Natural killer cell (primary cell): ENCODE measurements at regions not wholly inside any gene's neighbourhood (a gene's known extent, or its start where the extent isn't known, plus 50 kb on each side); places are given as distances from the start of the nearest gene placed in this dataset.

Experiments used
- ATAC-seq, 3 donors: fragments of 150-1000 bp in 2 of 3; fragments of 200-7000 bp in 1 of 3; cut with Tn5 transposase; 1 replicate in 1 of 3; 2 replicates in 2 of 3; pipeline ENCODE4 v1.10.0; 2021; ENCODE audit warnings: mild to moderate bottlenecking in 2 of 3, moderate library complexity in 2 of 3
- DNase-seq, 2 donors: peaks; one replicate each; pipeline versions ENCODE4 v3.0.0 to v3.0.0-alpha.2; 2013 to 2021; ENCODE audit warnings: mixed read lengths in 1 of 2
- H3K27ac ChIP-seq: one replicate; pipeline ENCODE4 v1.5.1; 2013; ENCODE audit warnings: mild to moderate bottlenecking, low read length
- H3K27me3 ChIP-seq: one replicate; pipeline ENCODE4 v1.6.1; 2013; ENCODE audit warnings: low read length; ENCODE audit not compliant: control insufficient read depth, insufficient read depth
- H3K36me3 ChIP-seq: one replicate; pipeline ENCODE4 v1.6.1; 2013; ENCODE audit warnings: low read length; ENCODE audit not compliant: control insufficient read depth, insufficient read depth
- H3K4me1 ChIP-seq: one replicate; pipeline ENCODE4 v1.6.1; 2013; ENCODE audit warnings: low read length; ENCODE audit not compliant: control insufficient read depth, insufficient read depth
- H3K4me3 ChIP-seq: one replicate; pipeline ENCODE4 v1.5.1; 2013; ENCODE audit warnings: low read length
- H3K9me3 ChIP-seq: one replicate; pipeline ENCODE4 v1.6.1; 2013; ENCODE audit warnings: low read length; ENCODE audit not compliant: control insufficient read depth, insufficient read depth
- H3K27ac Mint-ChIP-seq, 2 donors: one replicate each; pipeline ENCODE4 v1.8.0; 2022; ENCODE audit warnings: mild to moderate bottlenecking in 2 of 2, mixed read lengths in 2 of 2, moderate library complexity in 1 of 2
- H3K27me3 Mint-ChIP-seq, 2 donors: one replicate each; pipeline ENCODE4 v1.8.0; 2022; ENCODE audit warnings: low read depth in 2 of 2, mixed read lengths in 2 of 2
- H3K36me3 Mint-ChIP-seq: one replicate; pipeline ENCODE4 v1.8.0; 2022; ENCODE audit warnings: mixed read lengths
- H3K4me1 Mint-ChIP-seq, 2 donors: one replicate each; pipeline ENCODE4 v1.8.0; 2022; ENCODE audit warnings: mixed read lengths in 2 of 2
- H3K4me3 Mint-ChIP-seq: one replicate; pipeline ENCODE4 v1.8.0; 2022; ENCODE audit warnings: mild to moderate bottlenecking, moderate library complexity, mixed read lengths
- H3K9me3 Mint-ChIP-seq, 2 donors: one replicate each; pipeline ENCODE4 v1.8.0; 2022; ENCODE audit warnings: mixed read lengths in 2 of 2
- whole genome bisulfite sequencing: methylation state at CpG from one replicate; pipeline ENCODE4 v1.1.7; 2013; ENCODE audit warnings: missing lambda C conversion rate; ENCODE audit not compliant: insufficient coverage; 5-methylcytosine and 5-hydroxymethylcytosine counted together
- intact Hi-C: fragments of 100-400 bp; cut with micrococcal nuclease; formaldehyde crosslinking; loops from one replicate; pipeline ENCODE4 v1.14.2; 2022
- TF ChIP-seq, protein P1 (sequence below): fragments of 200-600 bp; IDR thresholded peaks from one replicate; pipeline ENCODE4 v1.8.0; 2022; ENCODE audit warnings: antibody characterized with exemption

DNA sequence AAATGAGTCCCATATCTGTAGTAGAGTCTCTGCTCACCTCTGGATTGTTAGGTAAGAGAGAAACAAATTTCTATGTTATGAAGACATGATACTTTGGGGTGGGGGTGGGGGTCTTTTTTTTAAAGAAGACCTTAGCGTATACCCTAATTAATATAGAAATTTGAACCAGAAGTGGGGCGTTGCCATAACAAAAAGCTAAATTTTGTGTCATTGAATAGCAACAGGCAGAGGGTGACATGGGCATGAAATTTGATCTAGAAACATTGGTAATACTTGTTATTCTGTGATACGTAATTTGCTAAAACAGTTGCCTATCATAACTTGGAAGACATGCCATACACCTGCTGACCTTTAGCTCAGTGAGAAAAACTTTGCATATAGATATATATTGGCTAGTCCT, 92.3 kb upstream of the SLC38A2 start:
- Mint-ChIP-seq H3K4me1 (peaks cover 27 to 30% of the 10 kb centered on the region in 2 donors), H3K4me3 (no peak overlapping the region), H3K9me3 (no peaks in the 10 kb centered on the region), H3K27me3 (no peaks in the 10 kb centered on the region), H3K27ac (no peak overlapping the region), H3K36me3 (peaks cover under 1% of the 10 kb centered on the region)
- ATAC-seq (no peak), DNase-seq (no peak)
- Histone ChIP-seq H3K36me3 (no peaks in the 10 kb centered on the region), H3K27ac (no peak overlapping the region), H3K4me1 (peaks cover 11% of the 10 kb centered on the region), H3K27me3 (no peaks in the 10 kb centered on the region), H3K4me3 (no peak overlapping the region), H3K9me3 (no peaks in the 10 kb centered on the region)
- 92% methylated on average over 2 of the region's 3 CpGs for WGBS
- TF ChIP-seq, protein P1, sequence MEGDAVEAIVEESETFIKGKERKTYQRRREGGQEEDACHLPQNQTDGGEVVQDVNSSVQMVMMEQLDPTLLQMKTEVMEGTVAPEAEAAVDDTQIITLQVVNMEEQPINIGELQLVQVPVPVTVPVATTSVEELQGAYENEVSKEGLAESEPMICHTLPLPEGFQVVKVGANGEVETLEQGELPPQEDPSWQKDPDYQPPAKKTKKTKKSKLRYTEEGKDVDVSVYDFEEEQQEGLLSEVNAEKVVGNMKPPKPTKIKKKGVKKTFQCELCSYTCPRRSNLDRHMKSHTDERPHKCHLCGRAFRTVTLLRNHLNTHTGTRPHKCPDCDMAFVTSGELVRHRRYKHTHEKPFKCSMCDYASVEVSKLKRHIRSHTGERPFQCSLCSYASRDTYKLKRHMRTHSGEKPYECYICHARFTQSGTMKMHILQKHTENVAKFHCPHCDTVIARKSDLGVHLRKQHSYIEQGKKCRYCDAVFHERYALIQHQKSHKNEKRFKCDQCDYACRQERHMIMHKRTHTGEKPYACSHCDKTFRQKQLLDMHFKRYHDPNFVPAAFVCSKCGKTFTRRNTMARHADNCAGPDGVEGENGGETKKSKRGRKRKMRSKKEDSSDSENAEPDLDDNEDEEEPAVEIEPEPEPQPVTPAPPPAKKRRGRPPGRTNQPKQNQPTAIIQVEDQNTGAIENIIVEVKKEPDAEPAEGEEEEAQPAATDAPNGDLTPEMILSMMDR = no peak
- intact Hi-C loops = loop anchor here (5.0 kb wide), 1 partner anchor 82 kb away; no protein-coding TSS in a partner anchor

DNA sequence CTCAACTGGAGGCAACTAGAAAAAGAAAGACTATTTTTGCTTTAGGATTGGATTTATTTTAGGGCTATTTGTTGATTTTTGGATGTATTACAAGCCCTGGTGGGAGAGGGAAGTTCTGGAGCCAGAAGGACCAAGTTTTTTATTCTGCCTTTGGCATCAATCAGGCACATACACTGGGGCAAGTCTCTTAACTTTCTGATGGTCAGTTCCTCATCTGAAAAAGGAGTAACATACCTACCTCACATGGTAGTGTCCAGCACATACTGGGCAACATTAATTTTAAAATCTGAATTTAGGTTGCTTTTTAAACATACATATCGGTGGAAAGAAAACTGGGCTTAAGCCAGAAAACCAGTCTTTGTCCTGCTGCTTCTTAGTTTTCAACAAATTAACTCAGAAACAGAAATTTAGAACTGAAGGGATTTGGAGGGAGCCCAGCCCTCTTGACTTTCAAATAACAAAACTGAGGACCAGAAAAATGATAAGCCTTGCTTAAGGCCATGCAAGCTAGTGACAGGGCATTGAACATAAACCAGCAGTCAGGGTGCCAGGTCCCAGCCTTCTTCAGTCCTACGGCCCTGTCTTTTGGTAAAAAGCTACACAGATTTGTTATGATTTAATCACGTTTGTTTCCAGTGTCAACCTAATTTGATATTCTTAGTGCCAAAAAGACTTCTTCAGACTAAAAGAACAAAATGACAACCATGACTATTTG, 90.2 kb upstream of the SLC38A2 start:
- Mint-ChIP-seq H3K27me3 (no peaks in the 10 kb centered on the region), H3K9me3 (no peaks in the 10 kb centered on the region), H3K36me3 (no peaks in the 10 kb centered on the region), H3K4me1 (peaks cover 43 to 46% of the 10 kb centered on the region in 2 donors), H3K4me3 (no peak overlapping the region), H3K27ac (no peak overlapping the region)
- intact Hi-C loops = loop anchor here (5.0 kb wide), 1 partner anchor 85 kb away; no protein-coding TSS in a partner anchor
- H3K4me3 ChIP-seq = no peak overlapping the region
- WGBS = 88% methylated on average over 3 of the region's 3 CpGs
- H3K36me3 ChIP-seq = no peaks in the 10 kb centered on the region
- H3K9me3 ChIP-seq = no peaks in the 10 kb centered on the region
- H3K27me3 ChIP-seq = no peaks in the 10 kb centered on the region
- H3K4me1 ChIP-seq = peaks cover 23% of the 10 kb centered on the region
- DNase-seq = no peak
- H3K27ac ChIP-seq = no peak overlapping the region
- TF ChIP-seq, protein P1 = no peak
- no peak for ATAC-seq

DNA sequence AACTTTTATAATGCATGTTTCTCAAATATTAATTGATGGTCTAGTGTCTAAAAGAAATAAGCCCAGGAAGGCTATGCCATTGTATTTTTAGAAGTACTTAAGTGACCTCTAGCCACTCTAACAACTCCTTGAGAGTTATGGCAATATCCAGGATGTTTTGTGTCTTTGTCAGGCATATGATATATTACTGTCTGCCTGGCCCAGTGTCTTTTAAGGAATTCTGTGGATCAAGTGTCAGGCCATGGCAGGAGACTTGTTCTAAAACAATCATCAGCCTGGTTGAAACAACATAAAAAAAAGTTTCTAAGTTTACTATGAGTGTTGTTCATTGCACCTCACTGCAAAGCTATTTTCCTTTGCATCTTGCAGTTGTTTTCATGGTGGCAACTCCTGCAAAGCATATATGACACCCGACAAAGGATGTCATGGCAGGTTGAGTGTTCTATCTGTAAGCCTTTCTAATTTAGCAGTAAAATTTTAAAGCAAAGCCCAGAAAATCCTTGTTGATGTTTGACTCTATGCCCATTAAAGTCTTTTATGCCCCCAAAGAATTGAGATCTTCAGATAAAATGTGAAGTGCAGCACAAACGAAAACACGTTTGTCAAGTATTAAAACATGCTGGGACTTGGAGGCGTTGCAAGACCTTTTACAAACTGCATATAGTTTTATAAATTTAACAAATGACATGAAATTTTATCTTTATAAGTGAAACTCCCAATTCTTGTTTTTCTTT, 89.5 kb upstream of the SLC38A2 start:
- 100% methylated on average over 3 of the region's 4 CpGs for WGBS

More for the DNA sequence above, 89.5 kb upstream of the SLC38A2 start:
- Histone ChIP-seq H3K9me3 (no peaks in the 10 kb centered on the region), H3K36me3 (no peaks in the 10 kb centered on the region), H3K27me3 (no peaks in the 10 kb centered on the region), H3K4me1 (peaks cover 23% of the 10 kb centered on the region), H3K27ac (no peak overlapping the region), H3K4me3 (no peak overlapping the region)
- Mint-ChIP-seq H3K27ac (peak overlapping the region in 1 of 2 donors; percentile 89), H3K27me3 (no peaks in the 10 kb centered on the region), H3K4me3 (no peak overlapping the region), H3K9me3 (no peaks in the 10 kb centered on the region), H3K36me3 (no peaks in the 10 kb centered on the region), H3K4me1 (peaks cover 46 to 48% of the 10 kb centered on the region in 2 donors)
- ATAC-seq = no peak
- TF ChIP-seq, protein P1 = no peak
- no peak for DNase-seq
- intact Hi-C loops = loop anchor here (5.0 kb wide), 1 partner anchor 85 kb away; no protein-coding TSS in a partner anchor
